Esophagus (tissue), 2 donors: ENCODE measurements at regions not wholly inside any gene's neighbourhood (a gene's known extent, or its start where the extent isn't known, plus 50 kb on each side); places are given as distances from the start of the nearest gene placed in this dataset.

Experiments
- H3K27ac ChIP-seq, 2 donors: one replicate each; pipeline ENCODE4 v1.5.1; 2013; ENCODE audit warnings: low read depth in 2 of 2, mild to moderate bottlenecking in 2 of 2, inconsistent platforms in 1 of 2, low read length in 1 of 2, moderate library complexity in 1 of 2
- H3K27me3 ChIP-seq, 2 donors: one replicate each; pipeline ENCODE4 v1.6.1; 2013; ENCODE audit warnings: low read length in 2 of 2, control low read depth in 1 of 2, mild to moderate bottlenecking in 1 of 2; ENCODE audit not compliant: insufficient read depth in 2 of 2, control insufficient read depth in 1 of 2
- H3K36me3 ChIP-seq, 2 donors: one replicate each; pipeline ENCODE4 v1.6.1; 2013; ENCODE audit warnings: low read length in 1 of 2; ENCODE audit not compliant: control insufficient read depth in 2 of 2, insufficient read depth in 2 of 2
- H3K4me1 ChIP-seq, 2 donors: one replicate each; pipeline ENCODE4 v1.6.1; 2013; ENCODE audit warnings: low read length in 1 of 2; ENCODE audit not compliant: control insufficient read depth in 2 of 2, insufficient read depth in 2 of 2
- H3K4me3 ChIP-seq, 2 donors: one replicate each; pipeline ENCODE4 v1.5.1; 2013; ENCODE audit warnings: low read length in 2 of 2, mild to moderate bottlenecking in 2 of 2, low read depth in 1 of 2, moderate library complexity in 1 of 2
- H3K9me3 ChIP-seq, 2 donors: one replicate each; pipeline ENCODE4 v1.6.1; 2013; ENCODE audit warnings: mild to moderate bottlenecking in 2 of 2, low read depth in 1 of 2, low read length in 1 of 2, moderate library complexity in 1 of 2; ENCODE audit not compliant: control insufficient read depth in 2 of 2, insufficient read depth in 1 of 2
- WGBS, 2 donors: extraction: QIAGEN DNeasy Blood & Tissue Kit; methylation state at CpG; one replicate each; pipeline ENCODE4 v1.1.7; 2013; 5-methylcytosine and 5-hydroxymethylcytosine counted together
- donor health status: healthy with polysubstance abuse.
- donor health status: Bipolar disorder and iron deficiency.

GRCh38 chr15:96559087-96559486 is 228.6 kb downstream of the NR2F2 start:
- 90 to 92% methylated on average over 1 of the region's 1 CpG for WGBS, 2 donors
- Histone ChIP-seq H3K27me3 (no peaks in the 10 kb centered on the region), H3K4me1 (no peaks in the 10 kb centered on the region), H3K4me3 (no peak overlapping the region), H3K27ac (no peak overlapping the region), H3K9me3 (no peaks in the 10 kb centered on the region), H3K36me3 (no peaks in the 10 kb centered on the region)

GRCh38 chr15:96559631-96560030 is 229.1 kb downstream of the NR2F2 start:
- no peak overlapping the region for H3K27ac ChIP-seq
- no peaks in the 10 kb centered on the region for H3K4me1 ChIP-seq
- no peak overlapping the region for H3K4me3 ChIP-seq
- H3K27me3 ChIP-seq: no peaks in the 10 kb centered on the region
- H3K9me3 ChIP-seq: no peaks in the 10 kb centered on the region
- no peaks in the 10 kb centered on the region for H3K36me3 ChIP-seq
- WGBS, 2 donors: 76 to 83% methylated on average over 4 of the region's 4 CpGs

GRCh38 chr15:96560246-96560895 is 229.9 kb downstream of the NR2F2 start:
- Histone ChIP-seq H3K9me3 (no peaks in the 10 kb centered on the region), H3K27me3 (no peaks in the 10 kb centered on the region), H3K27ac (no peak overlapping the region), H3K36me3 (no peaks in the 10 kb centered on the region), H3K4me3 (no peak overlapping the region), H3K4me1 (no peaks in the 10 kb centered on the region)
- WGBS, 2 donors: 60 to 78% methylated on average over 3 of the region's 3 CpGs

- H3K27ac ChIP-seq: no peak overlapping the region
- H3K27me3 ChIP-seq: no peaks in the 10 kb centered on the region
- H3K36me3 ChIP-seq: no peaks in the 10 kb centered on the region
- 53 to 57% methylated on average over 2 of the region's 2 CpGs for WGBS, 2 donors
- no peaks in the 10 kb centered on the region for H3K4me1 ChIP-seq
- H3K4me3 ChIP-seq: no peak overlapping the region
- no peaks in the 10 kb centered on the region for H3K9me3 ChIP-seq
These were observed 231.1 kb downstream of the NR2F2 start for GRCh38 chr15:96561593-96561992.

GRCh38 chr15:96564546-96564945 is 234.0 kb downstream of the NR2F2 start:
- no peaks in the 10 kb centered on the region for H3K27me3 ChIP-seq
- H3K9me3 ChIP-seq: no peaks in the 10 kb centered on the region
- no peak overlapping the region for H3K27ac ChIP-seq
- H3K4me1 ChIP-seq: no peaks in the 10 kb centered on the region
- H3K4me3 ChIP-seq: no peak overlapping the region
- 81 to 83% methylated on average over 3 of the region's 3 CpGs for WGBS, 2 donors
- no peaks in the 10 kb centered on the region for H3K36me3 ChIP-seq

- no peak overlapping the region for H3K27ac ChIP-seq
- H3K36me3 ChIP-seq: no peaks in the 10 kb centered on the region
- H3K9me3 ChIP-seq: no peaks in the 10 kb centered on the region
- no peaks in the 10 kb centered on the region for H3K27me3 ChIP-seq
- WGBS, 2 donors: 70 to 85% methylated on average over 2 of the region's 2 CpGs
- H3K4me3 ChIP-seq: no peak overlapping the region
- no peaks in the 10 kb centered on the region for H3K4me1 ChIP-seq
These were observed 234.8 kb downstream of the NR2F2 start for GRCh38 chr15:96565266-96565665.

- Histone ChIP-seq H3K4me3 (no peak overlapping the region), H3K4me1 (no peaks in the 10 kb centered on the region), H3K27me3 (no peaks in the 10 kb centered on the region), H3K27ac (no peak overlapping the region), H3K36me3 (no peaks in the 10 kb centered on the region), H3K9me3 (no peaks in the 10 kb centered on the region)
- WGBS, 2 donors: 88 to 89% methylated on average over 10 of the region's 10 CpGs
These were observed 244.3 kb downstream of the NR2F2 start for GRCh38 chr15:96574782-96575181.

- H3K27me3 ChIP-seq: no peaks in the 10 kb centered on the region
- no peak overlapping the region for H3K27ac ChIP-seq
- H3K4me1 ChIP-seq: no peaks in the 10 kb centered on the region
- 80 to 81% methylated on average over 6 of the region's 6 CpGs for WGBS, 2 donors
- no peak overlapping the region for H3K4me3 ChIP-seq
- no peaks in the 10 kb centered on the region for H3K36me3 ChIP-seq
- H3K9me3 ChIP-seq: no peaks in the 10 kb centered on the region
These were observed 246.1 kb downstream of the NR2F2 start for GRCh38 chr15:96576596-96576995.

GRCh38 chr15:96578393-96578792 is 247.9 kb downstream of the NR2F2 start:
- Histone ChIP-seq H3K4me3 (no peak overlapping the region), H3K27ac (no peak overlapping the region), H3K4me1 (no peaks in the 10 kb centered on the region), H3K36me3 (no peaks in the 10 kb centered on the region), H3K27me3 (no peaks in the 10 kb centered on the region), H3K9me3 (no peaks in the 10 kb centered on the region)
- 70 to 76% methylated on average over 5 of the region's 5 CpGs for WGBS, 2 donors

- Histone ChIP-seq H3K36me3 (no peaks in the 10 kb centered on the region), H3K27ac (no peak overlapping the region), H3K27me3 (no peaks in the 10 kb centered on the region), H3K9me3 (no peaks in the 10 kb centered on the region), H3K4me3 (no peak overlapping the region), H3K4me1 (no peaks in the 10 kb centered on the region)
- WGBS, 2 donors: 70 to 88% methylated on average over 11 of the region's 11 CpGs
These were observed 250.9 kb downstream of the NR2F2 start for GRCh38 chr15:96581371-96581770.
